Stimulated activated CD4-positive, alpha-beta T cell treated with anti-CD3 and anti-CD28 coated beads, Interleukin-2, amount 100 ng/mL, for 48 hours (primary cell): ENCODE measurements at regions not wholly inside any gene's neighbourhood (a gene's known extent, or its start where the extent isn't known, plus 50 kb on each side); places are given as distances from the start of the nearest gene placed in this dataset.

Experiments
- DNase-seq, 2 donors: peaks; one replicate each; pipeline ENCODE4 v3.0.0-alpha.2; 2020

DNA sequence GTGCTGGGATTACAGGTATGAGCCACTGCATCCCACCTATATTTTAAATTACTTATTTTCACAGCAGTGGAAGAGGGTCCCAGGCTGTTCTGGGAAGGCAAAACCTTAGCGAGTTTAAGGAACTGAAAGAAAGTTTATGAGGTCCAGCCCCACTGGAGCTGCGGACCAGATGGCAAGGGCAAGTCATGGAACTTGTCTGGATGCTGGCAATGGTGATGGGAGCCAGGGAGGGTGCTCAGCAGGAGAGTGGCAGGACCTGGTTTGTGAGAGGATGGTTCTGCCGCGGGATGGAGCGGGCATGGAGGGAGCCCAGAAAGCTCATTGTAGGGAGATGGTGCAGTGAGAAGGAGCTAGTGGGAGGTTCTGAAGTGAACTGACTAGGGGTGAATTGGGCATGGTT, 50.6 kb upstream of the SLC45A1 start:
- DNase-seq: no peak

DNA sequence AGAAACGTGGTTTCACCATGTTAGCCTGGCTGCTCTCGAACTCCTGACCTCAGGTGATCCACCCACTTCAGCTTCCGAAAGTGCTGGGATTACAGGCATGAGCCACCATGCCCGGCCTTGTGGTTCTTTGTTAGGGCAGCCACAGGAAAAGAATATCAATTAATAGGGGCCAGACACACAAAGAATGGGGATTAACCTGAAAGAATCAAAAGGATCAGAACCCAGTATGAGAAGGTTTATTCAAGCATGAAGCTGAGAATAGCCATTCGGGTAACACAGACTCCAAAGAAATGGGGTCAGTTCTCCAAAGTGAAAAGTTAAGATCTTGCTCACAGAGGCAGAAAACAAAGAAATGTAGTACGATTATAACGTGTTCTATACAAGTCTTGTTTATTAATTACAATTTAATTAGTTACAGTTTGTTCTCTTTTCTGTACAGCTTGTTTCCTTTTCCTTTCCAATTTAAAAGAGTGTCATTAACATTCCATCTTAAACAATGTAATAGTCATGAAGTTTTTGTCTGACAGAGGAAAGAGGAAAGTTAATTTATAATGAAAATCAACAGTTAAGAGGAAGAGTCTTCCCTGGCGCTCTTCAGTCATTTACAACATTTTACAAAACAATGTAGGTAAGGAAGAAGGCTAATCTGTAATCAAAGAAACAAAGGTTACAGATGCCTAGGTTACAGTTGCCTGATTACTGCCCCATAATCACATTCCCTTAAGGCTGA, 51.3 kb upstream of the SLC45A1 start:
- no peak for DNase-seq

DNA sequence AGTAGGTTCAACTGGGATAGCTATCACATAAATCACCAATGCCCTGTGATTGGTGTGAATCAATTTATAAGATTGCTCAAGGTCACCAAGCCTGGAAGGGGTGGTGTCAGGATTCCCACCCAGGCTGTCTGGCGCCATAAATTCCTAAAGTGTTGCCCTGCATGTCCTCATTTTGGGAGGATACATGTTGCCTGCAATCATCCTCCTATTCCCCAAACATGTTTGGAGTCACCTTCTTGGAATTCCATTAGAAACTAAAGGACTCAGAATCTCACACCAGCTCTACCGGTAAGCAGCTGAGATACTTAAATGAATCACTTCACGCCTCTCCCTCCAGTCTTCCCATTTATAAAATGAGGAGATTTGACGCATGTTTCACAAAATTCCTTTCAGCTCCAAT, 54.1 kb upstream of the SLC45A1 start:
- DNase-seq: no peak

DNA sequence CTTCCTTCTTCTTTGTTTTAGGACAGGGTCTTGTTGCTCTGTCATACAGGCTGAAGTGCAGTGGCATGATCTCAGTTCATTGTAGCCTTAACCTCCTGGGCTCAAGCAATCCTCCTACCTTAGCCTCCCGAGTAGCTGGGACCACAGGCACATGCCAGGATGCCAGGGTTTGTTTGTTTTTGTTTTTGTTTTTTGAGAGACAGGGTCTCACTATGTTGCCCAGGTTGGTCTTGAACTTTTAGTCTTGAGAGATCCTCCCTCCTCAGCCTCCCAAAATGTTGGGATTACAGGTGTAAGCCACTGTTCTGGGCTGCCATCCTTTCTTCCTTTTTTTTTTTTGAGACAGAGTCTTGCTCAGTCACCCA, 56.5 kb upstream of the SLC45A1 start:
- no peak for DNase-seq

DNA sequence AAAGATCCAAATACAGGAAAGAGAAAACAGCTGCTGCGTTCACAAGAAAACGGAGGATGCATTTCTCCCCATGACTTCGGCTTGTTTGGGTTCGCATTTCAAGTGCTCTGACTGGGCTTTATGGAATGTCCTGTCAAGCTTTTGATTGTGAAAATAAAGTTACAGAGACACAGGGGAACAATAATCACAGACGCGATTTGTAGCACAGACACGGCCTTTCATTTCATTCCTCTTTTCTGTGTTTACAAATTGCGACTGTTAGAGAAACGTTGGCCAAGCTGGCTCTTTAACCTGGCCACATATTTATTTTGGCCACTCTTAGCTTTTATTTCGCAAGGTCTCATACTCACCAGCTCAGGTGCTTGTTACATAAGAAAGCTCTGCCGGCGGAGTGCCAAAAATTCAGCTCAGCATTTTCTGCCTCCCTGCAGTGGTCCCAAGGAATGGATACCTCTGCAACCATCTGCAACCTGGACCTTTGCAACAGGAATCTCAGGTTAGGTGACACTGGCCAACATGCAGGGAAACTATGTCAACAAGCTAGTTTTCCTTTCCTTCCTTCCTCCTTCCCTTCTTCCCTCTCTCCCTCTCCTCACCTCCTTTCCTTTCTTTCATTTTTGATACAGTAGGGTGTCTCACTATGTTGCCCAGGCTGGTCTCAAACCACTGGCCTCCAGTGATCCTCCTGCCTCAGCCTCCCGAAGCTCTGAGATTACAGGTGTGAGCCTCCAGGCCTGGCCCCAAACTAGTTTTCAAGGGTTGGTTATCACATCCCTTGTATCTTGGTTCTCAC, 58.2 kb upstream of the SLC45A1 start:
- DNase-seq: no peak

DNA sequence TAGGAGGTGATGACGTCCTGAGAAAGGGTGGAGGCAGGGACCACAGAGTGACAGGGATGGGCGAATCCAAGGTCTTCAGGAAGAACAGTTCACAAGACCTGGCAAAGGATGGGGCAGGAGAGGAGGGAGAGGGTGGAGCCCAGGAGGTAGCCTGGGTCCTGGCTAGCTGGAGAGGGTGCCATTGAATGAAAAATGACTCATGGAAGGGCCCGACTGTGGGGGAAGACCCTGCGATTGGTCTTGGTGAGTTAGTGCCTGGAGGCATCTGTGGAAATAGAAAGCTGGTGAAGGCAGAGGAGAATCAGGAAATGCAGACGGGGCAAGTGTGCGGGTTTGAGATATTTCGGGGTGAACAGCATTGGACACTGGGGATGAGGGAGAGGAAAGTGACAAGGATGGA, 60.3 kb upstream of the SLC45A1 start:
- DNase-seq: no peak

DNA sequence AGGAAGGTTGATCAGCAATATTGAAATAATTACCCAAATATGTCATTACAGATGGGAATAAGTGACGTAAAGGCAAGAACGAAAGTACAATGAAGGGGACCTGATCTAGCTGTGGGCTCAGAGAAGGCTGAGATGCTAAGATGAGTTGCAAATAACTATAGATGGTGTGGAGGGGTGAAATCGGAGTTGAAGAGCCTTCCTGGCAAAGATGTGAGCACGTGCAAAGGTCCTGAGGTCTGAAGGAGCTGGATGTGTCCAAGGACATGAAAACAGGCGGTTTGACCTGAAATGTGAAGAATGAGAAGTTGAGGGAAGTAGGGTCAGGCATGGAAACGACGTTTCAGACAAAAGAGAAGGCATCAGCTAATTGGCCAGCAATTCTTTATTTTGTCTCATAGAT, 61.6 kb upstream of the SLC45A1 start:
- no peak for DNase-seq

DNA sequence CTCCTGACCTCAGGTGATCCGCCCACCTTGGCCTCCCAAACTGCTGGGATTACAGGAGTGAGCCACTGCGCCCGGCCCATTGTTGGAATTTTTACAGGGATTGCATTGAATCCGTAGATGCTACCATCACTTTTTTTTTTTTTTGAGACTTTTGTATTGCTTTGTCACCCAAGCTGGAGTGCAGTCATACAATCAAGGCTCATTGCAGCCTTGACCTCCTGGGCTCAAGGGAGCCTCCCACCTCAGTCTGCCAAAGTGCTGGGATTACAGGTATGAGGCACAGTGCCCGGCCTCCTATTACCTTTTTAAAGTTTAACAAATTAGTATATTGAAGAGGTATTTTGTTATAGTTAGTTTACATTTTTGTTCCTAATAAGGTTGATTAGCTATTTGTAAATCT, 62.2 kb upstream of the SLC45A1 start:
- no peak for DNase-seq

DNA sequence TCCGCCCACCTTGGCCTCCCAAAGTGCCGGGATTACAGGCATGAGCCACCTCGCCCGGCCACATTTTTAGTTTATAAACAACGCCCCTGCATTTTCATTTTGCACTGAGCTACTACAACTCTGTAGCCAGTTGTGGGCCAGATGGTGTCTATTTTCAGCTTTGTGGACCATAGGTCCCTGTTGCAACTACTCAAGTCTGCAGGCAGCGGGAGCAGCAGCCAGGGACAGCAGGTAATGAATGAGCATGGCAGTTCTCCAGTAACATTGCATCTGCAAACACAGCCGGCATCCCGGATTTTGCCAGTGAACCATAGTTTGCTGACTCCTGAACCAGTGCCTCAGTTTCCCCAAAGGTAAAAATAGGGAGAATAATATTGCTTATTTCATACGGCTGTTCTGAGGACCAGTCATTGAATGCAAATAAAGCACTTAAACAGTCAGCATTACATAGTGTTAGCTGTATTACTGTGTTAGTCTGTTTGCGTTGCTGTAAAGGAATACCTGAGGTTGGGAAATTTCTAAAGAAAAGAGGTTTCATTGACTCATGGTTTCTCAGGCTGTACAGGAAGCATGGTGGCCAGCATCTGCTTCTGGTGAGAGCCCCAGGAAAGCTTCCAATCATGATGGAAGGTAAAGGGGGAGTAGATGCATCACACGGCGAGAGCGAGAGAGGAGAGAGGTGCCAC, 65.5 kb upstream of the SLC45A1 start:
- DNase-seq: no peak

DNA sequence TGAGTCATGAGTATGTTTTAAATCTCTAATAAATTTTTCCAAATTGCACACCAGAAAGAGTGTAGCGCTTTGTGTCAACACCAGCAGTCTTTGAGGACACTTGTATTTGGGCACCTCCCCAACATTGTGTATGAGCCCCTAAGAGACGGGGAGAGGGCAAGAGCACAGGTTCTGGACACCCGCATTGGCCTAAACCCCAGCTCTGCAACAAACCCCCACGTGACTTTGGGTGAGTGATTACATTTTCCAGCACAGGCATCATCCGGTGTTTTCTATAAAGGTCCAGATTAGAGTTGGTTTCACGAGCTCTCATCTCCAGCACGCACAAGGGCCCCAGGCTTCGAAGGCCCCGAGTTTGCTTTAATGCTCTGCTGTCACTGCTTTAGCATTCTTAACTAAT, 66.3 kb upstream of the SLC45A1 start:
- no peak for DNase-seq

DNA sequence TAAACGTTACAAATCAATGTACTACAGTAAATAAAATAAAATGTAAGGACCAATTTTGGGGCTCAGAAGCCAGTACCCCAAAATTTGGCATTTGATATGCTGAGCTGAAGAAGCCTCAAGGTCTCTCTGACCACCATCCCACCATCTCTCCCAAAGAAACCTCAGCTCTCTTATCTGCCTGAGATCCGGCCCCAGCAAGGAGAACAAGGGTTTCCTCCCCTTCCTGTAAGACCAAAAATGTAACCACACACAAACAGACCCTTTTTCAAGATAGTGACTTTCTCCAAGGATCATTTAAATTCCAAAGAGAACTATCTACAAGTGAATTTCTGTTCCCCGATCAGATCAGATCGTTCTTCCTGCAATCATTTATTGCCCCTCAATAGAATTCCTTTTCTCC, 68.1 kb upstream of the SLC45A1 start:
- no peak for DNase-seq

DNA sequence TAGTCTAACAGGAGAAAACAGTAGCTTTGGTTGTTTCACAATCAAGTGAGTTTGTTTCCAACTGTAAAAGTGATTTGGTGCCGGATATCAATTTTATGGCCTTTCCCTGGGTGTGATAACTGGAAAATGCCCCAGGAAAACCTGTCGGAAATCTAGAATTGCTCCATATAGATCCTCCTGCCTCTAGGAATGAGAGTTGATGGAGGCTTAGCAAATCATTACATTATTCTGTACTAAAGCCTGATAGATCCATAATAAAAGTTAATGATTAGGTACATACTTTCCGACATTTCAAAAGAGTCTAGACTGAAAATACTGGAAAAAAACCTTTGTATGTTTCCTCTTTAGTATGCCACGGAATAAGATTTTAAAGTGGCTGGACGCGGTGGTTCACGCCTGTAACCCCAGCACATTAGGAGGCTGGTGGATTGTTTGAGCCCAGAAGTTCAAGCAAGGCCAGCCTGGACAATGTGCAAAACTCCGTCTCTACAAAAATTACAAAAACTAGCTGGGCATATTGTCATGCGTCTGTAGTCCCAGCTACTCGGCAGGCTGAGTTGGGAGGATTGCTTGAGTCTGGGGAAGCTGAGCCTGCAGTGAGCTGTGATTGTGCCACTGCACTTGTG, 70.0 kb upstream of the SLC45A1 start:
- no peak for DNase-seq

DNA sequence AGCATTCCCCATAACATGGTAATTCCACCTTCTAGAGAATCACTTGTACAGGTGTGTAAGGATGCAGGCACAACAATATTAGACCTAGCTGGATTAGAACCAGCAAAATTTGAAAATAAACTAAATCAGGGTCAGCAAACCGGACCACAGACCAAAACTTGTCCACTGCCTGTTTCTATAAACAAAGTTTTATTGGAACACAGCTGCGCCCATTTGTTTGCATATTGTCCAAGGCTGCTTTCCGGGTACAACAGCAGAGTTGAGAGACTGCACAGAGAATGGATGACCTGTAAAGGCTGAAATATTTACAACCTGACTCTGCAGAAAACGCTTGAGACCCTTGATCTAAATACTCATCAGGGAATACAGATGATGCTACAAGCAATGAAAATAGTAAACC, 73.6 kb upstream of the SLC45A1 start:
- DNase-seq: no peak

DNA sequence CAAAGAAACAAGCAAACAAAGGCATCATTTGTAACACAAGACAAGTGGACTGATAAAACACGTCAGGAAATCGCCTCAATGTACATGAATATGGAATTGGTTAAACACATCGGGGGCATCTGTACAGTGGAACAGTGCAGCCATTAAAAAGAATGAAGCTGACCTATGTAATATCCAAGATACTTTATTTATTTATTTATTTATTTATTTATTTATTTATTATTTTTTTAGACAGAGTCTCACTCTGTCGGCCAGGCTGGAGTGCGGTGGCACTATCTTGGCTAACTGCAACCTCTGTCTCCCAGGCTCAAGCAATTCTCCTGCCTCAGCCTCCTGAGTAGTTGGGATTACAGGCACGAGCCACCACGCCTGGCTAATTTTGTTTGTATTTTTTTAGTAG, 75.4 kb upstream of the SLC45A1 start:
- no peak for DNase-seq

DNA sequence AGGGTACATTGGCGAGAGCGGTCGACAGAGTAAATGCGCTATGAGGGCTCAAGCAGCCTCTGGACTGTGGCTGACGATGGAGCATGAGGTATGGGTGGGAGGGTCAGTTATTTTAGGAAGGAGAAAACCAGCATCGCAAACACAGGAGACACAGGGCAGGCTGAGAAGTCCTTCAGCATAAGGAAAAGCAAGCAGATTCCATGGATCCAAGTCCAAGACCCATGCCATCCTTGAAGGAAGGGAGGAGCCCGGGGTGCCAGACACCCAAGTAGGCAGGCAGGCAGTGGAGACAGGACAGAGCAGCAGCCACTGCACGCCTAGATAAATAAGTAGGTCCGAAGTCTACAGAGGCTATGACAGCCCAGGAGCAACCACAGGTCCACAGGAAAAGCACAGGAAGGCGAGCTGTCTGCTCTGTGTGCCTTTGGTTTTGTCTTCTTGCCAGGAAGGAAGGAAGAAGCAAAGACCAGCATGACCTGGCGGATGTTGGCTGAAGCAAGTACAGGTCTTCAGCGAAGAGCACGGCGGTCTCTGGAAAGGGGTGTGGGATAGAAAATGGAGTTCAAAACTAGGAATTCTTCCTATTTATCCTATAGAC, 76.4 kb upstream of the SLC45A1 start:
- no peak for DNase-seq

DNA sequence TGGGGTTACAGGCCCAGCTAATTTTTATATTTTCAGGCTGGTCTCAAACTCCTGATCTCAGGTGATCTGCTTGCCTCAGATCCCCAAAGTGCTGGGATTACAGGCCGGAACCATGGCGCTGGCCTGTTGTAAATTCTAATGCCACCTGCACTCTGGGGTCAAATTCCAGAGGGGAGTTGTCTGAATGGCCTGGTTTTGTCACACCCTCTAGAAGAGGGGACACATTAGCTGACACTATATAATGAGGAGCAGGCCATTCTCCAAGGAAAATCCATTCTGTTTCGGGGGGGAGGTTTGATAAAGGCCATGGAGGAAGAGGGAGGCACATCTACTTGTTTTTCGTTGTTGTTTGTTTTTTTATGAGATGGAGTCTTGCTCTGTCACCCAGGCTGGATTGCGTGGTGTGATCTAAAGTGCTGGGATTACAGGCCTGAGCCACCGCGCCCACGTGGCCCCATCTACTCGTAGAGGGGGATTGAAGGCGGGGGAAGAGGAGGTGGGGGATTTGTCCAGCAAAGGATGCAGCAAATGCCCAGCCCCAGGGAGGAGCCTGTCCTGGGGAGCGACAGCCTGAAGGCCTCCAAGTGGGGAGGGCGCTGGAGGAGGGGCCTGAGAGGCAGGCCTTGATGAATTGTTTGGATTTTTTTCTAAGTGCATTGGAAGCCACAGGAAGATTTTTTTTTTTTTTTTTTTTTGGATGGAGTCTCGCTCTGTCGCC, 78.4 kb upstream of the SLC45A1 start:
- no peak for DNase-seq

DNA sequence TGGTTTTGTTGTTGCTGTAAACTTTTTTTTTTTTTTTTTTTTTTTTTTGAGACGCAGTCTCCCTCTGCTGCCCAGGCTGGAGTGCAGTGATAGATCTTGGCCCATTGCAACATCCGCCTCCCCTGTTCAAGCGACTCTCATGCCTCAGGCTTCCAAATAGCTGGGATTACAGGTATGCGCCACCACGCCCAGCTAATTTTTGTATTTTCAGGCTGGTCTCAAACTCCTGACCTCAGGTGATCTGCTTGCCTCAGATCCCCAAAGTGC, 78.9 kb upstream of the SLC45A1 start:
- DNase-seq: no peak

DNA sequence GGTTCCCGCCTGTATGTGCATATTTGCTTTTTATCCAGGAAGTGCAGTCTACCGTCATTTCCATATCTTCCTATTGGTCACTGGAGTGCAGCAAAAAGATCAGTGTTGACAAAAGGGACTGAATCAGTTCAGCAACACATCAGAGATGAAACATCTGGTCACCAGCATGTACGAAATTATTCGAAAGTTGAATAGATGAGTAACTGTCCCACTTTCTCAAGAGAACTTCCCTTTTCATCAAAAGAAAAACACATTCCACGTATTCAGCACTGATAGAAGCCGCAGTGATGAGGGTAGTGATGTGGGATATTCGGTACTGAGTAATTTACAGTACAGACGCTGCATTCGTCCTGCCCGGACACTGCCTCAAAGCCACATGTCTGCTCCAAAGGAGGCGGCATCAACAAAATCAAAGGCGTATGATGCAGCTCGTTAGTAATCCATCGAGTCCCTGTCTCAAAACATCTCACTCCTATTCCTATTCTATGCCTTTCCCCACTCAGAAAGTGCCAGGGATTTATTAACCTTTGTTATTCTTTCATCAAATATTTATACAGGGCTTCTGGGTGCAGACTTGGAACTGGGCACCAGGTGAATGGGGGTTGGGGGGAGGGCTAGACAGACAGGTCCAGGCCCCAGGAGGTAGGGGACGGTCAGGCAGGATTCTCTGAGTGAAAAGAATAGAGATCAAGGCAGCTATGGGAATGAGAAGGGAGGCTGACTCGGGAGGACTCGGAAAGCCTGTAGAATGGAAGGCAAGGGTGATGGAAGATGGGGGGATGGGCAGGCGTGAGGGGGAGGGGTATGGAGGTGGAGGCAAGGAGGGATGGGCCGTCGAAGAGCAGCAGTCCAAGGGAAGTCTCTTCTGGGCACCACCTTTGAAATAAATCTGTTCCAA, 79.5 kb upstream of the SLC45A1 start:
- no peak for DNase-seq

DNA sequence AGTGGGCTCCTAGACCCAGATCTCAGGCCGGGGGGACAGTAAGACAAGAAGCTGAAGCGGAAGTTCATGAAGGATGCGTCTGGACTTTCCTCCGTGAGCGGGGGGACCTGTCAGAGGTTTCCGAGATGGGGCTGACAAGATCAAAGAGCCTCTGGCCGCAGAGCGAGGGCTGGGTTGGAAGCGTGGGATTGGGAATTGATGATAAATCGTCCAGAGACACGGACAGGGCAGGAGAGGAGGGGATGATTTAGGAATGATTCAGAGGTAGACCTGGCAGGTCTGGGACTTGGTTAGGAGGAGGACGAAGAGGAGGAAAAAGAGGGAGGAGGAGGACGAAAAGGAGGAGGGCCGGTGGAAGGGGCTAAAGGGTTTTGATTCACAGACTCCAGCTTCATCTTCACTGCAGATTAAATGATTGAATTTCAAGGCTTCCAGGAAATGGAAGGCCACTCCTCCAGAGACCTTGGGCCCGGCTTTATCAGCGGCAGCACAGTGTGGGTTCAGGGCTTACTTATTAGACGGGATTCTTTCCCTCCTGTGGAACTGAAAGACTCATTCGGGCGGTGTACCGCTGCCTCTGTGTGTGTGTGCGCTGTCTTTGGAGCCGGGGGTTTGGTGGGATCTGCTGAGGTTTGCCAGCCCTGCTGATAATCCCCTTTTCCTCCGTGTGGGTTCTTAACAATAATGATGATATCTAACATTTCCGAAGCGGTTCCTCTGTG, 85.7 kb upstream of the SLC45A1 start:
- no peak for DNase-seq

DNA sequence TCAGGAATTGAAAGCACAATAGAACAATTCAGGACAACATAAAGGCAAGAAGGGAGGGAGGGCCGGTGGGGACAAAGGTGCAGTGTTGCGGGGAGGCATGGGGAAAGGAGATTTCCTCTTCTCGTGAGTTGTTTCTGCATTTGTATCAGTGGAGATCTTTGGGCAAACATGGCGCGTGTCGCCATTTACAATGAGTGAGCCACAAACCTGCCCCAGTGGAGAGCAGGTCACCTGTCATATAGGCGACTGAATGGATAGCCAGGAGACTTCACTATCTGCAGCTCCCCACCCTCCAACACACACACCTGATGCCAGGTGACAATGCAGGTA, 87.7 kb upstream of the SLC45A1 start:
- no peak for DNase-seq

DNA sequence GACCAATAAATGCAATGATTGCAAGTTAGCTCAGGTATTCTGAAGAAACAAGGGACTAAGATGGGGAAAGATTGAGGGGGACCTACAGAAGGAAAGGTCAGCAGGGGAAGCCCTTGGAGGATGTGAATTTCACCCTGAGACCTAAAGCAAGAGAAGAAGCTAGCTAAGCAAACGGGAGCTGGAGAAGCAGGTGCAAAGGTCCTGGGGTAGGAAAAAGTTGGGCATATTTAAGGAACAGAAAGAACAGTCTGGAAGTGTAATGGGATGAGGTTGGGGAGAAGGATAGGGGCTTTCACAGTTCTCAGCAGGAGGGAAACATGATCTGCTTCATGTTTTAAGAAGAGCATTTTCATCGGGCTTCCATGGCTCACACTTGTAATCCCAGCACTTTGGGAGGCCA, 89.7 kb upstream of the SLC45A1 start:
- DNase-seq: no peak
